Mammary epithelial cell (primary cell): ENCODE measurements at regions not wholly inside any gene's neighbourhood (a gene's known extent, or its start where the extent isn't known, plus 50 kb on each side); places are given as distances from the start of the nearest gene placed in this dataset.

ENCODE experiments used
- EZH2 ChIP-seq: IDR thresholded peaks from 2 replicates; pipeline ENCODE4 v1.6.1; 2012; ENCODE audit warnings: low read length, inconsistent platforms, borderline replicate concordance
- TF ChIP-seq, protein P1 (sequence below), 2 donors: IDR thresholded peaks in 1 of 2; conservative IDR thresholded peaks in 1 of 2; 2 replicates each; pipeline ENCODE4 v1.5.1; 2011 to 2012; ENCODE audit warnings: inconsistent platforms in 2 of 2, low read length in 2 of 2, mild to moderate bottlenecking in 2 of 2, control low read depth in 1 of 2, low read depth in 1 of 2; ENCODE audit not compliant: insufficient read depth in 1 of 2; ENCODE audit errors: extremely low read depth in 1 of 2

DNA sequence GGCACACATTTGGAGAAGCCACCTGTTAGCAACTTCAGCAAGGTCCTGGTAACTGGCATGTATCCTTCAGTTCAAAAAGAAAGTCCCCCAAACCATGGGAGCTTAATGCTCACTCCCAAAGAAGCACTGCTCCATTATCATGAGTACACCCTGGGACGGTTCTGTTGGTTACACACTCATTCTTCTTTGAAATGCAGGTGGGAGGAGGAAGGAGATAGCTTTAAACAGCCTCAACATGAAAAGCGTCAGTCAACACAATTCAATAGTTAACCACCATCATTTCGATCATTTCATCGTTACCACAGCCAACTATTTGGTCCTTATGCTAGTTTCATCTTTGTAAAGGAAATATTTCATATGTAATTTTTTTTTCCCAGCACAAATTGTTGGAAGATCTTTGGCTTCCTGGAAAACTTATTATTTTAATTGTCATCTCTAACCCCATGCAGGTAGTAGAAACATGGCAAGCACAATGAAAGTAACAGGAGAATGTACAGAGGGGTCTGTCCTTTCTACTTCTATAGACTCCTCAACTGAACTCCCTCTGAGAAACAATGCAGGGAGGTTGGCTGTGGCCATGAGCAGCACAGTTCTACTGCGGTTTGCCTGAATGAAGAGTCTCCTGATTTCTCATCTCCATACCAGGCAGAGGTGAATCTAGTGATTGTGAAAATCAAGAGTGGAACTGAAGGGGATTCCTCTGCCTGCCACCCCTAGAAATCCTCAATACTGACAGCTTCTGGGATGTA, 196.4 kb upstream of the FOXN3 start:
- TF ChIP-seq, protein P1, sequence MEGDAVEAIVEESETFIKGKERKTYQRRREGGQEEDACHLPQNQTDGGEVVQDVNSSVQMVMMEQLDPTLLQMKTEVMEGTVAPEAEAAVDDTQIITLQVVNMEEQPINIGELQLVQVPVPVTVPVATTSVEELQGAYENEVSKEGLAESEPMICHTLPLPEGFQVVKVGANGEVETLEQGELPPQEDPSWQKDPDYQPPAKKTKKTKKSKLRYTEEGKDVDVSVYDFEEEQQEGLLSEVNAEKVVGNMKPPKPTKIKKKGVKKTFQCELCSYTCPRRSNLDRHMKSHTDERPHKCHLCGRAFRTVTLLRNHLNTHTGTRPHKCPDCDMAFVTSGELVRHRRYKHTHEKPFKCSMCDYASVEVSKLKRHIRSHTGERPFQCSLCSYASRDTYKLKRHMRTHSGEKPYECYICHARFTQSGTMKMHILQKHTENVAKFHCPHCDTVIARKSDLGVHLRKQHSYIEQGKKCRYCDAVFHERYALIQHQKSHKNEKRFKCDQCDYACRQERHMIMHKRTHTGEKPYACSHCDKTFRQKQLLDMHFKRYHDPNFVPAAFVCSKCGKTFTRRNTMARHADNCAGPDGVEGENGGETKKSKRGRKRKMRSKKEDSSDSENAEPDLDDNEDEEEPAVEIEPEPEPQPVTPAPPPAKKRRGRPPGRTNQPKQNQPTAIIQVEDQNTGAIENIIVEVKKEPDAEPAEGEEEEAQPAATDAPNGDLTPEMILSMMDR (conservative IDR thresholded peaks at IDR 0.05 in 1 of 2, IDR thresholded peaks at IDR 0.05 in 1 of 2; ENCODE audit: extremely low read depth in 1 of 2, insufficient read depth in 1 of 2, low read depth in 1 of 2, low read length in 2 of 2), result no peak
- no peak for TF ChIP-seq EZH2
